ENCODE measurements at regions not wholly inside any gene's neighbourhood (a gene's known extent, or its start where the extent isn't known, plus 50 kb on each side); places are given as distances from the start of the nearest gene placed in this dataset.

DNA sequence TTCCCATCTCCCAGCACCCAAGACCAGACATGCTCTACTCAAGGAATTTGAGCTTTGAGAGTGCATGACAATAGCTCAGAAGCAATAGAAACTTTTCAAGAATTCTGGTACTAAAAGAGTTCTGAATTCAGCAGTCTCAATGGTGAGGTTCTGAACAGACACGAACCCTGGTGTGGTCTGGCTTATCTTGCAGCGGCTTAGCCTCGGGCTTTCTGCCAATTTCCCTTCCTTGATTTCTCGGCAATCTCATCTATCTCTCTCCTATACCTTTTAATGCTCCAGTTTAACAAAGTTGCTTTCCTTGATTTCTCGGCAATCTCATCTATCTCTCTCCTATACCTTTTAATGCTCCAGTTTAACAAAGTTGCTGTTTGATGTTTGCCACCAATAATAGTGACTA is 174.6 kb downstream of the SPRY2 start:
- DNase-seq (ENCODE audit: low read depth, low spot score) = no peak
- no peaks in the 10 kb centered on the region for H3K4me1 ChIP-seq (ENCODE audit: control insufficient read depth in 1 of 2, insufficient read depth in 2 of 2, low read length in 2 of 2)
- POLR2A ChIA-PET = no interaction called here
- H3K27me3 ChIP-seq (ENCODE audit: insufficient read depth, low read length) = no peaks in the 10 kb centered on the region
- H3K36me3 ChIP-seq (ENCODE audit: control insufficient read depth in 1 of 2, insufficient read depth in 2 of 2, low read length in 2 of 2) = no peaks in the 10 kb centered on the region
- H3K9me3 ChIP-seq (ENCODE audit: control insufficient read depth in 1 of 2, insufficient read depth in 1 of 2, low read depth in 1 of 2, low read length in 2 of 2) = no peaks in the 10 kb centered on the region; a peak in 1 of 4 replicates
- no peak for ATAC-seq
- no peak overlapping the region for H2AFZ ChIP-seq (ENCODE audit: low read depth, low read length, poor library complexity, severe bottlenecking)
- CTCF ChIA-PET = no interaction called here
- no peak for TF ChIP-seq TCF7L2 (IDR thresholded peaks at IDR 0.05; ENCODE audit: borderline replicate concordance, extremely low read depth, insufficient read depth, insufficient read length)
- TF ChIP-seq, protein P1, sequence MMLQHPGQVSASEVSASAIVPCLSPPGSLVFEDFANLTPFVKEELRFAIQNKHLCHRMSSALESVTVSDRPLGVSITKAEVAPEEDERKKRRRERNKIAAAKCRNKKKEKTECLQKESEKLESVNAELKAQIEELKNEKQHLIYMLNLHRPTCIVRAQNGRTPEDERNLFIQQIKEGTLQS (IDR thresholded peaks at IDR 0.05) = no peak
- no peak for TF ChIP-seq FOSL1 (IDR thresholded peaks at IDR 0.05; ENCODE audit: low read depth)
- no peak for TF ChIP-seq POLR2AphosphoS5 (IDR thresholded peaks at IDR 0.05; ENCODE audit: low read depth, low read length)
- no peak for TF ChIP-seq JUND (IDR thresholded peaks at IDR 0.05)
- TF ChIP-seq ZFX (IDR thresholded peaks at IDR 0.05) = no peak
- TF ChIP-seq YY1 (IDR thresholded peaks at IDR 0.05; ENCODE audit: extremely low read depth, insufficient replicate concordance, low read depth, low read length) = no peak
- no peak for TF ChIP-seq ZBTB33 (IDR thresholded peaks at IDR 0.05; ENCODE audit: extremely low read depth, insufficient replicate concordance, low read length)
- no peak for TF ChIP-seq SRF (IDR thresholded peaks at IDR 0.05; ENCODE audit: low read depth)
- no peak for TF ChIP-seq ELF1 (IDR thresholded peaks at IDR 0.05; ENCODE audit: borderline replicate concordance, low read depth)
- TF ChIP-seq, protein P2, sequence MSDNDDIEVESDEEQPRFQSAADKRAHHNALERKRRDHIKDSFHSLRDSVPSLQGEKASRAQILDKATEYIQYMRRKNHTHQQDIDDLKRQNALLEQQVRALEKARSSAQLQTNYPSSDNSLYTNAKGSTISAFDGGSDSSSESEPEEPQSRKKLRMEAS (IDR thresholded peaks at IDR 0.05) = no peak
- no peak for TF ChIP-seq EZH2phosphoT487 (IDR thresholded peaks at IDR 0.05; ENCODE audit: borderline replicate concordance)
- no peak for TF ChIP-seq REST (IDR thresholded peaks at IDR 0.05; ENCODE audit: low read depth)
- no peak for TF ChIP-seq ZNF274 (IDR thresholded peaks at IDR 0.05; ENCODE audit: low read depth, low read length)
- no peak for TF ChIP-seq EGR1 (IDR thresholded peaks at IDR 0.05; ENCODE audit: low read depth)
- no peak for TF ChIP-seq EZH2 (IDR thresholded peaks at IDR 0.05)
- no peak for TF ChIP-seq SIN3A (IDR thresholded peaks at IDR 0.05; ENCODE audit: low read depth)
- no peak for TF ChIP-seq CBX3 (IDR thresholded peaks at IDR 0.05; ENCODE audit: low read depth)
- intact Hi-C loops (cut with micrococcal nuclease) = no loop called here
- H4K20me1 ChIP-seq (ENCODE audit: insufficient read depth) = no peaks in the 10 kb centered on the region
- H3K27ac ChIP-seq (ENCODE audit: low read depth, low read length) = no peak overlapping the region
- RAD21 ChIA-PET (ENCODE audit: low non-redundant PET in 1 of 2, low total read pairs in 2 of 2, uncharacterized antibody in 2 of 2, unreplicated experiment in 2 of 2) = no interaction called here
- no TSS peak for BruUV-seq (replicated peaks)
- H3K4me2 ChIP-seq (ENCODE audit: low read length) = no peak overlapping the region
- no peak overlapping the region for H3K9ac ChIP-seq (ENCODE audit: low read length)
- no peaks in the 10 kb centered on the region for H3K9me2 ChIP-seq (ENCODE audit: insufficient read depth)
- H3K4me3 ChIP-seq (replicated peaks in 1 of 2; ENCODE audit: low read depth in 1 of 2, low read length in 2 of 2) = no peak overlapping the region
- no peaks in the 10 kb centered on the region for H3K79me2 ChIP-seq (ENCODE audit: insufficient read depth, low read length)
